ENCODE measurements at regions not wholly inside any gene's neighbourhood (a gene's known extent, or its start where the extent isn't known, plus 50 kb on each side); places are given as distances from the start of the nearest gene placed in this dataset.

- no peak for TF ChIP-seq CTCF (IDR thresholded peaks at IDR 0.05; ENCODE audit: low read length)
- no peak for TF ChIP-seq EZH2 (optimal IDR thresholded peaks at IDR 0.05; ENCODE audit: low read depth, low read length)
- no peak for TF ChIP-seq EZH2phosphoT487 (IDR thresholded peaks at IDR 0.05; ENCODE audit: low read length)
These were observed 266.6 kb upstream of the TBL1XR1 start for GRCh38 chr3:177463863-177464262.

All from MM.1S (cell line).